Sigmoid colon (tissue), 6 donors: ENCODE measurements at regions not wholly inside any gene's neighbourhood (a gene's known extent, or its start where the extent isn't known, plus 50 kb on each side); places are given as distances from the start of the nearest gene placed in this dataset.

Source experiments
- DNase-seq: peaks from one replicate; pipeline ENCODE4 v3.0.0-alpha.2; 2019
- H3K27ac ChIP-seq, 4 donors: fragments of 200-600 bp; sonication (generic); one replicate each; pipeline ENCODE4 v1.5.1; 2016 to 2019; ENCODE audit warnings: mild to moderate bottlenecking in 1 of 4
- H3K27me3 ChIP-seq, 3 donors: fragments of 200-600 bp; sonication (generic); one replicate each; pipeline ENCODE4 v1.5.1; 2019; ENCODE audit warnings: mild to moderate bottlenecking in 1 of 3
- H3K36me3 ChIP-seq, 4 donors: fragments of 200-600 bp; sonication (generic); one replicate each; pipeline ENCODE4 v1.5.1; 2016 to 2019
- H3K4me1 ChIP-seq, 4 donors: fragments of 200-600 bp; sonication (generic); one replicate each; pipeline ENCODE4 v1.5.1; 2017 to 2019
- H3K4me3 ChIP-seq, 4 donors: fragments of 200-600 bp; sonication (generic); one replicate each; pipeline ENCODE4 v1.5.1; 2017 to 2019; ENCODE audit warnings: mild to moderate bottlenecking in 2 of 4, moderate library complexity in 1 of 4
- H3K9me3 ChIP-seq, 4 donors: fragments of 200-600 bp in 3 of 4; sonication (generic) in 3 of 4; one replicate each; pipeline versions ENCODE4 v1.5.1 to v1.6.1; 2013 to 2019
- EP300 ChIP-seq, 4 donors: sonication (generic); formaldehyde crosslinking; IDR thresholded peaks; one replicate each; pipeline ENCODE4 v1.6.1; 2017; ENCODE audit warnings: antibody characterized with exemption in 4 of 4
- POLR2A ChIP-seq, 2 donors: fragments of 450-650 bp; IDR thresholded peaks; one replicate each; pipeline ENCODE4 v1.6.1; 2016; ENCODE audit warnings: antibody characterized with exemption in 2 of 2, mild to moderate bottlenecking in 2 of 2, moderate library complexity in 2 of 2
- POLR2AphosphoS5 ChIP-seq, 4 donors: sonication (generic); formaldehyde crosslinking; IDR thresholded peaks; one replicate each; pipeline ENCODE4 v1.6.1; 2017; ENCODE audit warnings: antibody characterized with exemption in 4 of 4
- whole genome bisulfite sequencing, 2 donors: extraction: QIAGEN DNeasy Blood & Tissue Kit; methylation state at CpG; one replicate each; pipeline ENCODE4 v1.1.7; 2013; 5-methylcytosine and 5-hydroxymethylcytosine counted together
- intact Hi-C: fragments of 100-400 bp; cut with DNase I; formaldehyde crosslinking; loops from one replicate; pipeline ENCODE4 v1.15.1; 2023
- TF ChIP-seq, protein P1 (sequence below), 4 experiments: fragments of 450-650 bp in 3 of 4; fragments of 200-600 bp in 1 of 4; IDR thresholded peaks; one replicate each; pipeline ENCODE4 v1.5.1; 2016 to 2019; ENCODE audit warnings: antibody characterized with exemption in 4 of 4, mild to moderate bottlenecking in 3 of 4, moderate library complexity in 2 of 4
- donor health status: healthy with polysubstance abuse.
- donor health status: healthy.

DNA sequence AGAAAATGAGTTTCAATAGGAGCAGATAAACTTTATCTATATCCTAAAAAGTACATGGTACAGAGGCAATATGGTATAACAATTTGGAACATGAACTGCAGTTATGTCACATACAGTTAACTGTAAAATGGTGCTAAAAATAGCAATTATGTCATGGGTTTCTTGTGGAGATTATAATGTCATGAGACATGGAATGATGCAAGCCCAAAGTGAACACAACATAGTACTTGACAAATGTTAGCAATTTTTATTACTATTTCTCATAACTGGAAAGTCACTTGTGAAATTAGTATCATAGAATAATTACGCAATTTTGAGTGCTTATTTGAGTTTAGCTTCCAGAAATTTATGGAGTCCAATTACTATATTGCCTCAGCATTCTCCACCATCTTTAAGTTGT is 1263.4 kb downstream of the DSC3 start:
- H3K9me3 ChIP-seq: no peaks in the 10 kb centered on the region
- intact Hi-C loops: no loop called here
- H3K4me3 ChIP-seq: no peak overlapping the region
- H3K27me3 ChIP-seq: no peaks in the 10 kb centered on the region
- TF ChIP-seq, protein P1, sequence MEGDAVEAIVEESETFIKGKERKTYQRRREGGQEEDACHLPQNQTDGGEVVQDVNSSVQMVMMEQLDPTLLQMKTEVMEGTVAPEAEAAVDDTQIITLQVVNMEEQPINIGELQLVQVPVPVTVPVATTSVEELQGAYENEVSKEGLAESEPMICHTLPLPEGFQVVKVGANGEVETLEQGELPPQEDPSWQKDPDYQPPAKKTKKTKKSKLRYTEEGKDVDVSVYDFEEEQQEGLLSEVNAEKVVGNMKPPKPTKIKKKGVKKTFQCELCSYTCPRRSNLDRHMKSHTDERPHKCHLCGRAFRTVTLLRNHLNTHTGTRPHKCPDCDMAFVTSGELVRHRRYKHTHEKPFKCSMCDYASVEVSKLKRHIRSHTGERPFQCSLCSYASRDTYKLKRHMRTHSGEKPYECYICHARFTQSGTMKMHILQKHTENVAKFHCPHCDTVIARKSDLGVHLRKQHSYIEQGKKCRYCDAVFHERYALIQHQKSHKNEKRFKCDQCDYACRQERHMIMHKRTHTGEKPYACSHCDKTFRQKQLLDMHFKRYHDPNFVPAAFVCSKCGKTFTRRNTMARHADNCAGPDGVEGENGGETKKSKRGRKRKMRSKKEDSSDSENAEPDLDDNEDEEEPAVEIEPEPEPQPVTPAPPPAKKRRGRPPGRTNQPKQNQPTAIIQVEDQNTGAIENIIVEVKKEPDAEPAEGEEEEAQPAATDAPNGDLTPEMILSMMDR (IDR thresholded peaks at IDR 0.05): no peak
- TF ChIP-seq EP300 (IDR thresholded peaks at IDR 0.05): no peak
- no peak for TF ChIP-seq POLR2AphosphoS5 (IDR thresholded peaks at IDR 0.05)
- TF ChIP-seq POLR2A (IDR thresholded peaks at IDR 0.05): no peak
- H3K4me1 ChIP-seq: no peaks in the 10 kb centered on the region
- WGBS, 2 donors: 81 to 91% methylated on average over 1 of the region's 1 CpG
- H3K36me3 ChIP-seq: no peaks in the 10 kb centered on the region
- no peak overlapping the region for H3K27ac ChIP-seq
- no peak for DNase-seq

DNA sequence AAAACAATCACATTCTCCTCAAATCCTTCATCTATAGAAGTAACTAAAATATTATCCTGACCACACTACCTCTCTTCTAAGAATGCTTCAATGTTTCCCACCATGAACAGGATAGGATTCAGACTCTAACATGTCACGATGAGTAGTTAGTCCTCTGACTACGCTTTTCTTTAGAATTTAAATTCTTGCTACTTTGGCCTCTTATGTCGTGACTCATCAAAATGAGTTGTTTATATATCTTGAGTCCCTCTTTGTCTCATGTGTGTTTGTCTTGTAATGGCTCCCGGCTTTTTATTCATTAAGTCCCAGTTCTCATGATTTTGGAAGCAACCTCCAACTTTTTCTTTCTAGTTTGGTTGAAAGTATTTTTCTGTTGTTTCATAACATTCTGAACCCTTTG is 1289.2 kb downstream of the DSC3 start:
- intact Hi-C loops: no loop called here
- H3K4me1 ChIP-seq: no peaks in the 10 kb centered on the region
- no peak for DNase-seq
- no peaks in the 10 kb centered on the region for H3K27me3 ChIP-seq
- WGBS, 2 donors: 85 to 88% methylated on average over 4 of the region's 4 CpGs
- H3K9me3 ChIP-seq: no peaks in the 10 kb centered on the region
- no peak overlapping the region for H3K27ac ChIP-seq
- TF ChIP-seq, protein P1 (IDR thresholded peaks at IDR 0.05): no peak
- H3K36me3 ChIP-seq: no peaks in the 10 kb centered on the region
- H3K4me3 ChIP-seq: no peak overlapping the region

DNA sequence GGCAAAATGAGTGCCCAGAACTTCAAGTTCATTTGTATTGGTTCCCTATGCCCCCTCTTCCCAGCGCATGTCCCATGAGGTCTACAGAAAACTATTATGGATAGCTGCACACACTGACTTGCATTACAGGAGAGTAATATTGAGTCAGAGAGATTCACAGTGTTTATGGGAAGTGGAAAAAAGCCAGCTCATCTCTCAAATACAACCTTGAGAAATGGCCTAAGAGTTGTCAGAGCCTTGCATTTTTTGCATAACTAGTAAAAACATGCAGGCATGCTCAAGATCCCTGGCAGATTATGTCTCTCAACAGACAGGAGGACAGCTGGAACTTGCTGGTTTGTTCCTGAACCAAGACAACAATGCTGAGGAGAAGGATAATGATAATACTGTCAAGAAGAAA is 1292.8 kb downstream of the DSC3 start:
- no peaks in the 10 kb centered on the region for H3K9me3 ChIP-seq
- H3K27ac ChIP-seq: no peak overlapping the region
- intact Hi-C loops: no loop called here
- H3K4me1 ChIP-seq: no peaks in the 10 kb centered on the region
- 87 to 91% methylated on average over 1 of the region's 1 CpG for WGBS, 2 donors
- H3K4me3 ChIP-seq: no peak overlapping the region
- no peaks in the 10 kb centered on the region for H3K27me3 ChIP-seq
- no peaks in the 10 kb centered on the region for H3K36me3 ChIP-seq
- DNase-seq: no peak
- TF ChIP-seq, protein P1 (IDR thresholded peaks at IDR 0.05): no peak
- TF ChIP-seq POLR2AphosphoS5 (IDR thresholded peaks at IDR 0.05): no peak
- TF ChIP-seq POLR2A (IDR thresholded peaks at IDR 0.05): no peak
- TF ChIP-seq EP300 (IDR thresholded peaks at IDR 0.05): no peak

DNA sequence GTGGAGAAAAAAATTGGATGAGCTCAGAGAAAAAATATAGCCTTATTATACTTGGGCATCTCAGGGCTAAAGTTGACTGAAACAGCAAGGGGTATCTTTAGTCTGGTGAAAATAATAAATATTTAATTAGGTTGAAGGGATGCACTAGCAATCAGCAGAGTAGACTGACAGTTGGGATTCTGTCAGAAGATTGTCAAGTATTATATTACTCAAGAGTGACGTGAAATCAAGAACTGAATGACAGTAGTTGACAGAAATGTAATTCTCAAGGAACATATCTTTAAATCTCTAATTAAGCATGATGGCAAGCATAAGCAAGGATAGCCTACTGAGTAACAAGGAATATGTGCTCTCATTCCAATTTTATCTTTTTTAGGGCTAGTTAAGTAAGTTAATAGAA is 1301.1 kb downstream of the DSC3 start:
- 74 to 76% methylated on average over 1 of the region's 1 CpG for WGBS, 2 donors
- intact Hi-C loops: no loop called here
- no peak for DNase-seq

DNA sequence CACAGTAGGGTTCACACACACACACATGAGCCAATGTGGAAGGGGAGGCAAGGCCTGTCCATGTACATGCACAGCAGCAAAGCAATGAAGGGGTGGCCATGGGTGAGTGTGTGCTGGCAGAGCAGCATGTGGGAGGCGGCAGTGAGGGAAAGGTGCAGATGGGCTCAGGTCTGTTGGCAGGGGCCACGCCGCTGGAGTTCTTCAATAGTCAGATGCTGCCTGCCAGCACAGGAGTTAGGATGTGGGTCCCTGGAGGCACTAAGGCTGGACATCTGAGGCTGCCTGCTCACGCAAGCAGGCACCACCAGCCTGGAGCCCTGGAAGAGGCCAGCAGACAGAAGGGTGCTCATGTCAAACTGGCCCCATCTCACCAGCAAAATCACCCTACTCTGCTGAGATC is 1304.9 kb downstream of the DSC3 start:
- Histone ChIP-seq H3K27me3 (no peaks in the 10 kb centered on the region), H3K4me1 (no peaks in the 10 kb centered on the region), H3K9me3 (no peaks in the 10 kb centered on the region), H3K27ac (no peak overlapping the region), H3K4me3 (no peak overlapping the region), H3K36me3 (no peaks in the 10 kb centered on the region)
- DNase-seq: no peak
- intact Hi-C loops: no loop called here
- TF ChIP-seq EP300 (IDR thresholded peaks at IDR 0.05) (no peak), POLR2A (IDR thresholded peaks at IDR 0.05) (no peak), POLR2AphosphoS5 (IDR thresholded peaks at IDR 0.05) (no peak)
- TF ChIP-seq, protein P1 (IDR thresholded peaks at IDR 0.05): no peak
- 93% methylated on average over 4 of the region's 4 CpGs for WGBS, 2 donors

More for the DNA sequence above, 1301.1 kb downstream of the DSC3 start:
- Histone ChIP-seq H3K27me3 (no peaks in the 10 kb centered on the region), H3K4me1 (no peaks in the 10 kb centered on the region), H3K27ac (no peak overlapping the region), H3K36me3 (no peaks in the 10 kb centered on the region), H3K4me3 (no peak overlapping the region), H3K9me3 (peaks cover 0 to 2% (median 0%) of the 10 kb centered on the region in 4 donors)
- TF ChIP-seq POLR2A (IDR thresholded peaks at IDR 0.05) (no peak), POLR2AphosphoS5 (IDR thresholded peaks at IDR 0.05) (no peak), EP300 (IDR thresholded peaks at IDR 0.05) (no peak)
- TF ChIP-seq, protein P1 (IDR thresholded peaks at IDR 0.05): no peak
